SU-DHL-6 (cell line): ENCODE measurements at regions not wholly inside any gene's neighbourhood (a gene's known extent, or its start where the extent isn't known, plus 50 kb on each side); places are given as distances from the start of the nearest gene placed in this dataset.

ENCODE experiments used
- H2AFZ ChIP-seq: fragments of 200-600 bp; sonication (generic); 2 replicates; pipeline ENCODE4 v1.6.1; 2014; ENCODE audit warnings: low read depth, mild to moderate bottlenecking, moderate library complexity, mixed read lengths, antibody characterized with exemption, low read length; ENCODE audit not compliant: severe bottlenecking
- H3F3A ChIP-seq: fragments of 200-600 bp; shearing (Covaris generic); 2 replicates; pipeline ENCODE4 v1.6.0; 2016; ENCODE audit warnings: antibody characterized with exemption, mild to moderate bottlenecking; ENCODE audit not compliant: insufficient read depth
- H3K27ac ChIP-seq: fragments of 200-600 bp; sonication (generic); 2 replicates; pipeline ENCODE4 v1.5.1; 2016; ENCODE audit warnings: low read depth, mild to moderate bottlenecking, low read length, moderate library complexity, mixed read lengths
- H3K27me3 ChIP-seq: fragments of 200-600 bp; sonication (generic), shearing (Covaris generic); 2 replicates; pipeline ENCODE4 v1.6.0; 2014; ENCODE audit warnings: mild to moderate bottlenecking, low read length
- H3K36me3 ChIP-seq: fragments of 200-600 bp; sonication (generic); 2 replicates; pipeline ENCODE4 v1.6.1; 2014; ENCODE audit warnings: mild to moderate bottlenecking, low read length, mixed read lengths
- H3K4me2 ChIP-seq: fragments of 300-600, 200-600 bp; shearing (Covaris generic), sonication (generic); 2 replicates; pipeline ENCODE4 v1.6.0; 2014; ENCODE audit warnings: low read length, low read depth, mild to moderate bottlenecking; ENCODE audit not compliant: poor library complexity, severe bottlenecking
- H3K4me3 ChIP-seq: fragments of 200-600 bp; sonication (generic); 2 replicates; pipeline ENCODE4 v1.5.1; 2014; ENCODE audit warnings: antibody characterized with exemption, low read length, mild to moderate bottlenecking, mixed read lengths; ENCODE audit not compliant: insufficient read depth, poor library complexity, severe bottlenecking
- H3K79me2 ChIP-seq: fragments of 200-600 bp; sonication (generic); 2 replicates; pipeline ENCODE4 v1.6.1; 2014; ENCODE audit warnings: mild to moderate bottlenecking, low read length, moderate library complexity; ENCODE audit not compliant: insufficient read depth
- H3K9ac ChIP-seq: fragments of 200-600 bp; sonication (generic); 2 replicates; pipeline ENCODE4 v1.7.0; 2014; ENCODE audit warnings: mild to moderate bottlenecking, low read length
- H3K9me2 ChIP-seq: fragments of 200-600 bp; sonication (generic); replicated peaks from 2 replicates; pipeline ENCODE4 v1.6.1; 2014; ENCODE audit warnings: low read length; ENCODE audit not compliant: insufficient read depth
- H3K9me3 ChIP-seq: fragments of 200-600 bp; sonication (generic); 2 replicates; pipeline ENCODE4 v1.6.1; 2014; ENCODE audit warnings: low read length, mixed read lengths; ENCODE audit not compliant: insufficient read depth
- H4K20me1 ChIP-seq: fragments of 200-600 bp; sonication (generic); 2 replicates; pipeline ENCODE4 v1.6.1; 2014; ENCODE audit warnings: low read depth, mild to moderate bottlenecking, antibody characterized with exemption, low read length, moderate library complexity, mixed read lengths
- CTCF ChIP-seq: fragments of 200-600 bp; sonication (generic); IDR thresholded peaks from one replicate; pipeline ENCODE4 v1.5.1; 2017; ENCODE audit warnings: antibody characterized with exemption, mild to moderate bottlenecking, low read length, moderate library complexity; ENCODE audit not compliant: insufficient read depth, poor library complexity, severe bottlenecking
- EZH2phosphoT487 ChIP-seq: fragments of 200-600 bp; sonication (generic), shearing (Covaris generic); conservative IDR thresholded peaks from 2 replicates; pipeline ENCODE4 v1.6.1; 2018; ENCODE audit warnings: mild to moderate bottlenecking, antibody characterized with exemption, low read length, moderate library complexity, mixed read lengths

GRCh38 chr6:4192173-4192572, 56.8 kb upstream of the ECI2 start:
- Histone ChIP-seq H3K4me3 (no peak overlapping the region), H3K27me3 (no peaks in the 10 kb centered on the region), H2AFZ (no peak overlapping the region), H3K4me2 (no peak overlapping the region), H3K9ac (no peak overlapping the region), H3K27ac (no peak overlapping the region), H3K9me3 (no peaks in the 10 kb centered on the region), H3K79me2 (no peaks in the 10 kb centered on the region), H4K20me1 (no peaks in the 10 kb centered on the region), H3F3A (no peaks in the 10 kb centered on the region), H3K9me2 (no peaks in the 10 kb centered on the region), H3K36me3 (no peaks in the 10 kb centered on the region)
- no peak for TF ChIP-seq EZH2phosphoT487
- no peak for TF ChIP-seq CTCF

- Histone ChIP-seq H3K36me3 (no peaks in the 10 kb centered on the region), H3F3A (no peaks in the 10 kb centered on the region), H3K4me2 (no peak overlapping the region), H3K9ac (no peak overlapping the region), H3K9me2 (no peaks in the 10 kb centered on the region), H3K9me3 (no peaks in the 10 kb centered on the region), H3K79me2 (no peaks in the 10 kb centered on the region), H4K20me1 (no peaks in the 10 kb centered on the region), H3K27ac (no peak overlapping the region), H3K27me3 (no peaks in the 10 kb centered on the region), H3K4me3 (no peak overlapping the region), H2AFZ (no peak overlapping the region)
- TF ChIP-seq CTCF (no peak), EZH2phosphoT487 (no peak)
These were observed 55.9 kb upstream of the ECI2 start for GRCh38 chr6:4191271-4191721.

GRCh38 chr6:4189249-4189648, 53.9 kb upstream of the ECI2 start:
- H3K4me2 ChIP-seq, result no peak overlapping the region
- H3K36me3 ChIP-seq, result no peaks in the 10 kb centered on the region
- no peaks in the 10 kb centered on the region for H3K79me2 ChIP-seq
- no peak for TF ChIP-seq EZH2phosphoT487
- no peak for TF ChIP-seq CTCF
- no peaks in the 10 kb centered on the region for H4K20me1 ChIP-seq
- no peak overlapping the region for H3K9ac ChIP-seq
- H2AFZ ChIP-seq, result no peak overlapping the region
- H3K9me2 ChIP-seq, result no peaks in the 10 kb centered on the region
- no peaks in the 10 kb centered on the region for H3K27me3 ChIP-seq
- no peaks in the 10 kb centered on the region for H3K9me3 ChIP-seq
- H3K27ac ChIP-seq, result no peak overlapping the region
- H3K4me3 ChIP-seq, result no peak overlapping the region
- H3F3A ChIP-seq, result no peaks in the 10 kb centered on the region
